VCaP (cell line): ENCODE measurements at regions not wholly inside any gene's neighbourhood (a gene's known extent, or its start where the extent isn't known, plus 50 kb on each side); places are given as distances from the start of the nearest gene placed in this dataset.

Experiments
- H3K27ac ChIP-seq: fragments of 450-650 bp; 2 replicates; pipeline ENCODE4 v1.5.1; 2017
- TF ChIP-seq, protein P1 (sequence below): fragments of 450-650 bp; conservative IDR thresholded peaks from 2 replicates; pipeline ENCODE4 v1.5.1; 2017; ENCODE audit warnings: mild to moderate bottlenecking, moderate library complexity

DNA sequence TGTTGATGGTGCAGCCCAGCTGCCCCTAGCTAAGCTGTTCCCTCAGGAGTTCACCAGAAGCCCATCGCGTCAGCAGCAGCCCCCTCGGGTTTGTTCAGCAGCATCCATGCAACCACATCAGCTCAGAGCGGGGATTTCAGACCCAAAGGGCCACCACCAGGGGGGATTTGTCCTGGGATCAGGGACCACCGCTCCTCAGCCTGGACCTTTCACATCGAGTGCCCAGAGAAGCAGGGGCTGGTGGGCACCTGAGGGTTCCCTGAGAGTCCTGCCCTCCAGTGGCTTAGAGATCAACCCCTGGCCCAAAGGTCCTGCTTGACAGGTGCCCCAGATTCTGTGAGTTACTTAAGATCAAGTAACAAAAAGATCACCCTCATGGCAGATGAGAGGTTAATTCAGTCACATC, 65.9 kb upstream of the C14orf180 start:
- TF ChIP-seq, protein P1, sequence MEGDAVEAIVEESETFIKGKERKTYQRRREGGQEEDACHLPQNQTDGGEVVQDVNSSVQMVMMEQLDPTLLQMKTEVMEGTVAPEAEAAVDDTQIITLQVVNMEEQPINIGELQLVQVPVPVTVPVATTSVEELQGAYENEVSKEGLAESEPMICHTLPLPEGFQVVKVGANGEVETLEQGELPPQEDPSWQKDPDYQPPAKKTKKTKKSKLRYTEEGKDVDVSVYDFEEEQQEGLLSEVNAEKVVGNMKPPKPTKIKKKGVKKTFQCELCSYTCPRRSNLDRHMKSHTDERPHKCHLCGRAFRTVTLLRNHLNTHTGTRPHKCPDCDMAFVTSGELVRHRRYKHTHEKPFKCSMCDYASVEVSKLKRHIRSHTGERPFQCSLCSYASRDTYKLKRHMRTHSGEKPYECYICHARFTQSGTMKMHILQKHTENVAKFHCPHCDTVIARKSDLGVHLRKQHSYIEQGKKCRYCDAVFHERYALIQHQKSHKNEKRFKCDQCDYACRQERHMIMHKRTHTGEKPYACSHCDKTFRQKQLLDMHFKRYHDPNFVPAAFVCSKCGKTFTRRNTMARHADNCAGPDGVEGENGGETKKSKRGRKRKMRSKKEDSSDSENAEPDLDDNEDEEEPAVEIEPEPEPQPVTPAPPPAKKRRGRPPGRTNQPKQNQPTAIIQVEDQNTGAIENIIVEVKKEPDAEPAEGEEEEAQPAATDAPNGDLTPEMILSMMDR, result no peak
- no peak overlapping the region for H3K27ac ChIP-seq

DNA sequence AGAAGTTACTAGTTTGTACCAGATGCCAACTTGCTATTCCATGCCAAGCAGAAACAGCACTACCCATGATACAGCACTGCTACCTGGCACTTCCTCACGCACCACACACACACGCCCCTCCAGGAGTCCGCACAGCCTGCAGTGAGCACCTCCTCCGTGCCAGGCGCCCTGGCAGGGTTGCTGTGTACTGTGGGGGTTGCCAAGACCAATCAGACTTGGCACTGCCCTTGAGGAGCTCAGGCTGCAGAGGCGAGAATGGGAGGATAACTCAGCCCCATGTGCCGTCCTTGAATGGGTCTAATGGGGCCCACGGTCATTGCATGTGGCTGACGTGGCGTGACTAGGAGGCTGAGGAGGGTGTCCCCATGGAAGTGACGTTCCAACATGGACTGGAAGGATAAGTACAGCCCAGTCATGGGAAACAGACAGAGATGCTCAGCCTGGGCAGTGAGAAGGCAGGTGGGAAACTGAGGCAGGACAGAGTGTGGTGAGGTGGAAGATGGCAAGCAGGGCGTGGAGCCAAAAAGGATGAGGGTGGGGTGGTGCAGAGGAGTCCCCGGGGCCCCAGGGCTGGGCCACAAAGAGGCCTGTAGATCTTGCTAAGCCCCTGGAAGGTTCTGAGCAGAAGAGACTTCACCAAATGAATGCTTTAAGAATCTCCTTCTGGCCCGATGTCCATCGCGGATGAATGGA, 65.3 kb upstream of the C14orf180 start:
- TF ChIP-seq, protein P1, result no peak
- no peak overlapping the region for H3K27ac ChIP-seq

DNA sequence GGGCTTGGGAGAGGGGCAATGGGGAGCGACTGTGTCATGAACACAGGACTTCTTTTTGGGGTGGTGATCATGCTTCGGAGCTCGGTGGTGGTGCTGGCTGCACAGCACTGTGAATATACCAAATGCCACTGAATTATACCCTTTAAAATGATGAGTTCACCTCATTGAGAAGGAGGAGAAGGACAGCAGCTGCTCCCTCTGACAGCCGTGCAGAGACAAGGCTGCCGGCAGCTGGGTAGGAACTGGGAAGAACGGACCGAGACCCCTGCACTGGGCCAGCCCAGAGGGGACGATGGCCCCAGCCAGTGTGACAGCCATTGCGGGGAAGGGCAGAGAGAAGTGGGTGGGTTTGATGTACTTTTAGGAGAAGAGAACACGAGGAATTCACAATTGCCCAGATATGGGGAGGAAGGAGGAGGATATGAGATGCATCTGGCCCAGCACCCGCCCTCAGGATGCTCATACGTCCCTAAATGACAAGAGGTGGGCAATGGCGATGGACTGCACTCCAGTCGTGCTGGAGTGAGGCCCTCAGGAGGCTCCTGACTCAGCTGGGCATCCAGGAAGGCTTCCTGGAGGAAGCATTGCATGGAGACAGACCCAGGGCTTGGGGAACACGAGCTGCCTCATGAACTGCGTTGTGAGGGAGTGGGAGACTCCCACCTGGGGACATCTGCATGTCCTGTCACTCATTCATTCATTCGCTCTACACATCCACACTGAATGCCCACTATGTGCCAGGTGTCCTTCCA, 64.3 kb upstream of the C14orf180 start:
- H3K27ac ChIP-seq, result no peak overlapping the region
- TF ChIP-seq, protein P1, result no peak

DNA sequence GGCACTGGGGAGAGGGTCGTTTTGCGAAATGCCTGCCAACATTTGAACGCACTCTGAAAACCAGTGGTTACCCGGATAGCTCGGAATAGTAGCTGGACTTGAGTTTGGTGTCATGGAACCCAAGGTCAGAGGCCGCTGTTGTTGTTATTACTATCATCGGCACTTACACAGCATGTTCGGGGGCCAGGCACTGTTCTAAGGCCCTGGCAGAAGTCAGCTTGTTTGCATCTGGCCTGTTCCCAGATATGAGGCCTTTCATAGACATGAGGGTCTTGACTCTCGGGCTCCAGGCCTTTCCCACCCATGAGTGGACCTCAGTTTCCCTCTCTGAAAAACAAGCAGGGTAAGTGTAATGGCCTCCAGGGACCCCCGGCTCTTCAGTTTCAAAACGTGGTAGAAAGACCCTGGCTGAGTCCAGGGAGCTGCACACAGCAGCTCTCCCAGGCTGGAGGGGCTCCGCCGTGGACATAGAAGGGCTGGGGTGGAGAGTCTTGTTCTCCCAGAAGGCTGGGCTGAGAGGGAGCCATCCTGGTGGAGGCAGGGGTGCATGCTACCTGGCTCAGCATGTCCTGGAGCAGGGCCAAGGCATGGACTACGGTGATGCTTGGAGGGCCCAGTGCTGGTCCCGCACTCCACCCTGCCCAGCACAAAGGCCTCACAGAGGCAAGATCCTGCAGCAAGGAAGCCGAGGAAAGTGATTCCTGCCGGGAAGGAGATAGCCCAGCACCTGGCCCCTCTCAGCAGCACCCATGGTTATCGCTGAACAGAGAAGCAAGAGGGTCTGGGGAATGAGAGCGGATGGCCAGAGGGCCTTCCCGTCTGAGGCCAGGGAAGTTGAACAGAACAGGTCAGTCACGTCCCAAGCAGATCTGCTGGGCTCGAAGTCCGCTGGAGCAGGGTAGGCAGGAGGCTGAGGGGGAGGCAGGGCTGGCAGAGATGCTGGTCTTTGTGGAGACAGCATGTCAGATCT, 63.5 kb upstream of the C14orf180 start:
- TF ChIP-seq, protein P1, result no peak
- no peak overlapping the region for H3K27ac ChIP-seq

DNA sequence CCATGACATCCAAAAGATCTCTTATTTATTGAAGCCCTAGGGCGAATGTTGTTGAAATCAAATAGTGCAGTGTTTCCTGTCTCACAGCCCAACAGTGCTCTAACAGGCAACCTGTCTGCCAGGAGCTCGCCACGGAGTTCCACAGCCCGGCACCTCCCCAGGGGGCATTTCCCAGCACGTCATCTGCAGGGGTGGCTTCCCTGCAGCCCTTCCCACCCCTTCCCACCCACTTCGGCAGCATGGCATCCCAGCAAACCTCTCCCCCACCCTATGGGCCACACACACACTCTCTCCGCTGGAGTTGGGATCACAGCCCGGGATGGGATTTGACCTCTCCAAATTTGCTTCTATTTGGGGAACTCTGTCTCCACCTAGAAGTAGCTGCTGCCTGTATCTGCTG, 62.7 kb upstream of the C14orf180 start:
- H3K27ac ChIP-seq, result no peak overlapping the region
- TF ChIP-seq, protein P1, result no peak

DNA sequence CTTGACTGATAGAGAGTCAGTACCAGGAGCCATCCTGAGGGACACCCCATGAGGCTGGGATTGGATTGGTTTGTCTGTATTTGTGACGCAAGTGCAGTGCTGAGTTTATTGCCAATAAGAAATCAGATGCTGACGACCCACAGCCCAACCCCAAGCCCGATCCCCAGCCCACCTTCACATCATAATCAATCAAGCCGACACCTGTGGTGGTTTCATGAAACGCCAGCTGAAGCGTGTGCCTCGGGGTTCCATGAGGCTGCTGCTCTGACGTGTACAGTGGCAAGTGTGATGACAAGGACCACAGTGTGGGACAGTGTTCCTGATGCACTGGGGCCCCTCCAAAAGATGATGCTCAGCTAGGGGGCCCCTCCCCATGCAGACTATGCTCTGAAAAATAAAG, 62.1 kb upstream of the C14orf180 start:
- no peak overlapping the region for H3K27ac ChIP-seq

More for the DNA sequence above, 62.1 kb upstream of the C14orf180 start:
- TF ChIP-seq, protein P1, result no peak
